ENCODE measurements at regions not wholly inside any gene's neighbourhood (a gene's known extent, or its start where the extent isn't known, plus 50 kb on each side); places are given as distances from the start of the nearest gene placed in this dataset.

DNA sequence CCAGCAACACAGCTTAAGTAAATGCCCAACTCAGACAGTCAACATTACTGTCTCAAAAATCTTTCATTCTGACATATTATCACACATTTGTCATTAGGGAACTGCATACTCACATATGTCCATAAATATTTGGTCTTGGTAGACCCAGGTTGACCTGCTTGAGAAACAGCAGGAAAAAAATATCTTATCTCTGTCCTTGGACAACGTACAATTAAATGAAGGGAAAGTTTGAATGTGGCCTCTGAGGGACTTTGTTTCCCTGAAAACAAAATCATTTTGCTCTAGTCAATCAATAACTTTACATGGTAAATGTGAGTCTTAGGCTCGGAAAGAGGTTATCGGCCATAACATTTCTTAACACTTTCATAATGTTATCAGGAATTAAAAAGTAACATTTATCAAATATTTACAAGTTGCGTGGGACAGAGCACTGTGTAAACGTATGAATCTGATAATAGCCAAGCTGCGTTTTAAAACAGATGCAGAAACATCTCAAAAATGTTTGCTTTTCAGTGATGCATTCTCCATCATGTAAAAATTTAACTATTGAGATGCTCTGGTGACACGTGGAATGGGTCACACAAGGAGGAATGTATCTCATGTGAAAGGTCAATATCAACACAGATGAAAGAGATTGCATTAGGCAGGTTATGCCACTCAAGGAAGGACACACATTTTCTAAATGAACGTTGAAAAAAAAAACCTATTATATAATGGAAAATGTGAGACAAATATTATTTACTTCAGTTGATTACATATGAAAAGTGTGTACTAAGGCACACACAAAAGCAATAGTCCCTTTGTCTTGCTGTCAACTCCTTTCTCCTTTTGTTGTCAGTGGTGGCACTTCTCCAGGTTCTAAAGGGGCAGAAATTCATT lies 304.4 kb downstream of the WDR72 start:
- no peak for TF ChIP-seq CTCF (conservative IDR thresholded peaks at IDR 0.05)
- TF ChIP-seq ZFX (IDR thresholded peaks at IDR 0.05) = no peak

All from C4-2B (cell line).